Mammary epithelial cell (primary cell): ENCODE measurements at regions not wholly inside any gene's neighbourhood (a gene's known extent, or its start where the extent isn't known, plus 50 kb on each side); places are given as distances from the start of the nearest gene placed in this dataset.

Experiments
- CTCF ChIP-seq, 2 donors: IDR thresholded peaks in 1 of 2; conservative IDR thresholded peaks in 1 of 2; 2 replicates each; pipeline ENCODE4 v1.5.1; 2011 to 2012; ENCODE audit warnings: inconsistent platforms in 2 of 2, low read length in 2 of 2, mild to moderate bottlenecking in 2 of 2, control low read depth in 1 of 2, low read depth in 1 of 2; ENCODE audit not compliant: insufficient read depth in 1 of 2; ENCODE audit errors: extremely low read depth in 1 of 2
- EZH2 ChIP-seq: IDR thresholded peaks from 2 replicates; pipeline ENCODE4 v1.6.1; 2012; ENCODE audit warnings: low read length, inconsistent platforms, borderline replicate concordance

GRCh38 chr16:5448798-5449197 lies 351.2 kb upstream of the EEF2KMT start:
- TF ChIP-seq CTCF (conservative IDR thresholded peaks at IDR 0.05 in 1 of 2, IDR thresholded peaks at IDR 0.05 in 1 of 2; ENCODE audit: extremely low read depth in 1 of 2, insufficient read depth in 1 of 2, low read depth in 1 of 2, low read length in 2 of 2) (no peak), EZH2 (no peak)
